ENCODE measurements at regions not wholly inside any gene's neighbourhood (a gene's known extent, or its start where the extent isn't known, plus 50 kb on each side); places are given as distances from the start of the nearest gene placed in this dataset.

DNA sequence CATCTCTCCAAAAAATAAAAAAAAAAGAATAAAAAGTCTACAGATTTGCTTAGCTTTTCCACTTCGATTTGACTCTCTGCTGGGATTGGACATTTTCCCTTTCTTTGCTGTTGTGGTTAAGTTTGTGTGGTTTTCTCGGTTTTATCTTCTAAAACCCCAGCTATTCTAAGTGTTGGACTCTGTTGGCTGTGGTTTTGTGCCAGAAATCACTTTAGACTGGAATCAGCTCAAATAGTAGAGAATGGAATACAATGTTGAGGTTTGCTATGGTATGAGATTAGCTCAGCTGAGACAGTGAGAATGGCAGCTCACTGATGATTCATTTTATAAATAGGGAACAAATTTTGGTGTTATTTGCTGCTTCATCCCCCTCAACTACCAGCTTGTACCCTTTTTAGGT, 116.0 kb downstream of the BUB3 start:
- FAIRE-seq (no peak), DNase-seq (ENCODE audit: low read depth, low spot score) (no peak)
- Histone ChIP-seq H3K27me3 (ENCODE audit: control insufficient read depth in 2 of 2, insufficient read depth in 2 of 2, low read length in 2 of 2) (peaks cover 0 to 9% of the 10 kb centered on the region in 2 experiments), H3K27ac (ENCODE audit: insufficient read depth, low read depth, low read length) (no peak overlapping the region), H2AFZ (ENCODE audit: low read depth, low read length) (no peak overlapping the region), H3K9ac (replicated peaks; ENCODE audit: extremely low read depth, insufficient read depth, low read length) (no peak overlapping the region), H3K9me1 (replicated peaks; ENCODE audit: control insufficient read depth, extremely low read depth, insufficient read depth, low read length) (no peaks in the 10 kb centered on the region), H3K9me3 (replicated peaks; ENCODE audit: control insufficient read depth, insufficient read depth, low read length) (no peaks in the 10 kb centered on the region), H3K4me3 (replicated peaks in 1 of 3; ENCODE audit: insufficient read depth in 1 of 3, low read depth in 1 of 3, low read length in 3 of 3) (no peak overlapping the region), H3K36me3 (ENCODE audit: control insufficient read depth in 2 of 2, extremely low read depth in 1 of 2, insufficient read depth in 2 of 2, low read length in 2 of 2) (no peaks in the 10 kb centered on the region), H4K20me1 (replicated peaks; ENCODE audit: control insufficient read depth, extremely low read depth, insufficient read depth, low read length) (no peaks in the 10 kb centered on the region), H3K4me1 (ENCODE audit: control insufficient read depth, extremely low read depth, insufficient read depth, low read length) (no peaks in the 10 kb centered on the region), H3K79me2 (ENCODE audit: control insufficient read depth, insufficient read depth, low read length) (no peaks in the 10 kb centered on the region), H3K4me2 (ENCODE audit: insufficient read depth, low read length) (no peak overlapping the region)
- intact Hi-C loops (cut with micrococcal nuclease) (no loop called here), dilution Hi-C loops (cut with MboI; ENCODE audit: extremely low pct_ligation_motif_present, low sequenced_read_pairs) (no loop called here)
- BruUV-seq (replicated peaks) = no TSS peak
- TF ChIP-seq, protein P1, sequence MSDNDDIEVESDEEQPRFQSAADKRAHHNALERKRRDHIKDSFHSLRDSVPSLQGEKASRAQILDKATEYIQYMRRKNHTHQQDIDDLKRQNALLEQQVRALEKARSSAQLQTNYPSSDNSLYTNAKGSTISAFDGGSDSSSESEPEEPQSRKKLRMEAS (IDR thresholded peaks at IDR 0.05; ENCODE audit: insufficient read depth, insufficient read length) = no peak
- TF ChIP-seq MYC (IDR thresholded peaks at IDR 0.05; ENCODE audit: low read depth, low read length) (no peak), EZH2 (IDR thresholded peaks at IDR 0.05; ENCODE audit: borderline replicate concordance, low read depth, low read length, severe bottlenecking) (no peak), POLR2A (IDR thresholded peaks at IDR 0.05; ENCODE audit: low read depth, low read length) (no peak), GATA2 (IDR thresholded peaks at IDR 0.05; ENCODE audit: insufficient read depth, insufficient read length, low read depth, low read length) (no peak), JUN (IDR thresholded peaks at IDR 0.05; ENCODE audit: borderline replicate concordance, insufficient read depth, insufficient read length, low read depth) (no peak), POLR2AphosphoS5 (IDR thresholded peaks at IDR 0.05; ENCODE audit: insufficient read depth, low read depth, low read length) (no peak), FOS (IDR thresholded peaks at IDR 0.05; ENCODE audit: borderline replicate concordance, insufficient read depth, low read length) (no peak)
- TF ChIP-seq, protein P2, sequence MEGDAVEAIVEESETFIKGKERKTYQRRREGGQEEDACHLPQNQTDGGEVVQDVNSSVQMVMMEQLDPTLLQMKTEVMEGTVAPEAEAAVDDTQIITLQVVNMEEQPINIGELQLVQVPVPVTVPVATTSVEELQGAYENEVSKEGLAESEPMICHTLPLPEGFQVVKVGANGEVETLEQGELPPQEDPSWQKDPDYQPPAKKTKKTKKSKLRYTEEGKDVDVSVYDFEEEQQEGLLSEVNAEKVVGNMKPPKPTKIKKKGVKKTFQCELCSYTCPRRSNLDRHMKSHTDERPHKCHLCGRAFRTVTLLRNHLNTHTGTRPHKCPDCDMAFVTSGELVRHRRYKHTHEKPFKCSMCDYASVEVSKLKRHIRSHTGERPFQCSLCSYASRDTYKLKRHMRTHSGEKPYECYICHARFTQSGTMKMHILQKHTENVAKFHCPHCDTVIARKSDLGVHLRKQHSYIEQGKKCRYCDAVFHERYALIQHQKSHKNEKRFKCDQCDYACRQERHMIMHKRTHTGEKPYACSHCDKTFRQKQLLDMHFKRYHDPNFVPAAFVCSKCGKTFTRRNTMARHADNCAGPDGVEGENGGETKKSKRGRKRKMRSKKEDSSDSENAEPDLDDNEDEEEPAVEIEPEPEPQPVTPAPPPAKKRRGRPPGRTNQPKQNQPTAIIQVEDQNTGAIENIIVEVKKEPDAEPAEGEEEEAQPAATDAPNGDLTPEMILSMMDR (IDR thresholded peaks at IDR 0.05; ENCODE audit: extremely low read depth in 1 of 2, insufficient read depth in 1 of 2, low read depth in 1 of 2, low read length in 2 of 2) = no peak
- ChIA-PET POLR2A (no interaction called here), CTCF (no interaction called here)
